ENCODE measurements at regions not wholly inside any gene's neighbourhood (a gene's known extent, or its start where the extent isn't known, plus 50 kb on each side); places are given as distances from the start of the nearest gene placed in this dataset.

- TF ChIP-seq, protein P1, sequence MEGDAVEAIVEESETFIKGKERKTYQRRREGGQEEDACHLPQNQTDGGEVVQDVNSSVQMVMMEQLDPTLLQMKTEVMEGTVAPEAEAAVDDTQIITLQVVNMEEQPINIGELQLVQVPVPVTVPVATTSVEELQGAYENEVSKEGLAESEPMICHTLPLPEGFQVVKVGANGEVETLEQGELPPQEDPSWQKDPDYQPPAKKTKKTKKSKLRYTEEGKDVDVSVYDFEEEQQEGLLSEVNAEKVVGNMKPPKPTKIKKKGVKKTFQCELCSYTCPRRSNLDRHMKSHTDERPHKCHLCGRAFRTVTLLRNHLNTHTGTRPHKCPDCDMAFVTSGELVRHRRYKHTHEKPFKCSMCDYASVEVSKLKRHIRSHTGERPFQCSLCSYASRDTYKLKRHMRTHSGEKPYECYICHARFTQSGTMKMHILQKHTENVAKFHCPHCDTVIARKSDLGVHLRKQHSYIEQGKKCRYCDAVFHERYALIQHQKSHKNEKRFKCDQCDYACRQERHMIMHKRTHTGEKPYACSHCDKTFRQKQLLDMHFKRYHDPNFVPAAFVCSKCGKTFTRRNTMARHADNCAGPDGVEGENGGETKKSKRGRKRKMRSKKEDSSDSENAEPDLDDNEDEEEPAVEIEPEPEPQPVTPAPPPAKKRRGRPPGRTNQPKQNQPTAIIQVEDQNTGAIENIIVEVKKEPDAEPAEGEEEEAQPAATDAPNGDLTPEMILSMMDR (conservative IDR thresholded peaks at IDR 0.05; ENCODE audit: low read length), result no peak
- no peak for TF ChIP-seq EZH2phosphoT487 (IDR thresholded peaks at IDR 0.05; ENCODE audit: borderline replicate concordance, low read depth, low read length)
These were observed 62.8 kb upstream of the PAXBP1 start for GRCh38 chr21:32834211-32834915.
